IMR-90 (cell line): ENCODE measurements at regions not wholly inside any gene's neighbourhood (a gene's known extent, or its start where the extent isn't known, plus 50 kb on each side); places are given as distances from the start of the nearest gene placed in this dataset.

Experiments
- ATAC-seq: fragments of 200-7000 bp; cut with Tn5 transposase; 2 replicates; pipeline ENCODE4 v1.9.1; 2020; ENCODE audit warnings: low read depth, mild to moderate bottlenecking, moderate library complexity
- BruUV-seq: library from RNA; stranded (reverse); fragments of 400-500 nt; replicated peaks from 2 replicates; lab custom pipeline; 2021; lab: Mats Ljungman, UMichigan
- CTCF ChIA-PET: fragments of 300-600 bp; formaldehyde crosslinking; extraction: SDS; loops from one replicate; lab custom pipeline; 2021; ENCODE audit warnings: antibody characterized with exemption; lab: Yijun Ruan, JAX
- POLR2A ChIA-PET: fragments of 300-600 bp; sonication (Branson Sonifier 250); formaldehyde crosslinking; loops from one replicate; lab custom pipeline; 2022; ENCODE audit warnings: antibody characterized with exemption; ENCODE audit not compliant: unreplicated experiment; lab: Charles Lee
- DNase-seq: peaks from one replicate; pipeline ENCODE4 v3.0.0; 2013
- H2AFZ ChIP-seq: replicated peaks from 2 replicates; pipeline ENCODE3; 2013; ENCODE audit warnings: low read length, mild to moderate bottlenecking; ENCODE audit not compliant: poor library complexity
- H2AK5ac ChIP-seq: 2 replicates; pipeline ENCODE4 v1.6.1; 2013; ENCODE audit warnings: low read depth, low read length, inconsistent platforms
- H2AK9ac ChIP-seq: replicated peaks from 2 replicates; pipeline ENCODE3; 2013; ENCODE audit warnings: mild to moderate bottlenecking, low read depth, low read length, moderate library complexity; ENCODE audit not compliant: poor library complexity
- H2BK120ac ChIP-seq: 2 replicates; pipeline ENCODE4 v1.6.1; 2013; ENCODE audit warnings: low read depth, low read length, inconsistent platforms
- H2BK15ac ChIP-seq: 3 replicates; pipeline ENCODE4 v1.6.1; 2013; ENCODE audit warnings: low read depth, low read length, inconsistent platforms
- H2BK20ac ChIP-seq: 2 replicates; pipeline ENCODE4 v1.6.1; 2013; ENCODE audit warnings: low read depth, mild to moderate bottlenecking, inconsistent platforms, low read length, moderate library complexity
- H2BK5ac ChIP-seq: 2 replicates; pipeline ENCODE4 v1.6.1; 2013; ENCODE audit warnings: mild to moderate bottlenecking, low read depth, low read length, inconsistent platforms; ENCODE audit not compliant: poor library complexity, severe bottlenecking
- H3K14ac ChIP-seq: replicated peaks from 2 replicates; pipeline ENCODE4 v1.6.1; 2013; ENCODE audit warnings: low read depth, low read length, inconsistent platforms
- H3K18ac ChIP-seq: 2 replicates; pipeline ENCODE4 v1.6.1; 2013; ENCODE audit warnings: low read depth, low read length, control low read depth
- H3K23ac ChIP-seq: 2 replicates; pipeline ENCODE4 v1.6.1; 2013; ENCODE audit warnings: low read depth, low read length, inconsistent platforms
- H3K27ac ChIP-seq: 2 replicates; pipeline ENCODE4 v1.5.1; 2013; ENCODE audit warnings: mild to moderate bottlenecking, control low read depth, low read length; ENCODE audit not compliant: insufficient read depth
- H3K27me3 ChIP-seq: 2 replicates; pipeline ENCODE4 v1.6.1; 2013; ENCODE audit warnings: low read length; ENCODE audit not compliant: control insufficient read depth, insufficient read depth
- H3K36me3 ChIP-seq: 2 replicates; pipeline ENCODE4 v1.6.1; 2013; ENCODE audit warnings: low read length, mixed read lengths; ENCODE audit not compliant: control insufficient read depth, insufficient read depth
- H3K4ac ChIP-seq: 2 replicates; pipeline ENCODE4 v1.6.1; 2013; ENCODE audit warnings: low read depth, low read length, inconsistent platforms
- H3K4me1 ChIP-seq: 2 replicates; pipeline ENCODE4 v1.6.1; 2013; ENCODE audit warnings: low read length, mixed read lengths; ENCODE audit not compliant: control insufficient read depth, insufficient read depth
- H3K4me2 ChIP-seq: 2 replicates; pipeline ENCODE4 v1.6.1; 2013; ENCODE audit warnings: low read depth, mild to moderate bottlenecking, control low read depth, low read length, moderate library complexity
- H3K4me3 ChIP-seq: 2 replicates; pipeline ENCODE4 v1.5.1; 2013; ENCODE audit warnings: low read depth, mild to moderate bottlenecking, control low read depth, low read length, moderate library complexity; ENCODE audit not compliant: insufficient read depth
- H3K56ac ChIP-seq: 2 replicates; pipeline ENCODE4 v1.6.1; 2013; ENCODE audit warnings: low read length, inconsistent platforms; ENCODE audit not compliant: insufficient read depth; ENCODE audit errors: extremely low read depth
- H3K79me1 ChIP-seq, 2 experiments: 2 replicates each; pipeline ENCODE4 v1.6.1; 2013; ENCODE audit warnings: low read length in 2 of 2, inconsistent platforms in 1 of 2, low read depth in 1 of 2
- H3K9ac ChIP-seq: 2 replicates; pipeline ENCODE4 v1.6.1; 2013; ENCODE audit warnings: low read depth, low read length, control low read depth
- H3K9me1 ChIP-seq: 2 replicates; pipeline ENCODE4 v1.6.1; 2013; ENCODE audit warnings: low read length, inconsistent platforms; ENCODE audit not compliant: insufficient read depth
- H3K9me3 ChIP-seq: 2 replicates; pipeline ENCODE4 v1.6.1; 2013; ENCODE audit warnings: low read length; ENCODE audit not compliant: control insufficient read depth, insufficient read depth
- H4K20me1 ChIP-seq: 2 replicates; pipeline ENCODE4 v1.6.1; 2013; ENCODE audit warnings: low read length, inconsistent platforms; ENCODE audit not compliant: insufficient read depth
- H4K5ac ChIP-seq: 2 replicates; pipeline ENCODE4 v1.6.1; 2013; ENCODE audit warnings: mild to moderate bottlenecking, low read depth, low read length, control low read depth
- H4K8ac ChIP-seq, 2 experiments: 2 replicates each; pipeline ENCODE4 v1.6.1; 2013; ENCODE audit warnings: low read depth in 2 of 2, low read length in 2 of 2, control low read depth in 1 of 2, inconsistent platforms in 1 of 2
- H4K91ac ChIP-seq: 2 replicates; pipeline ENCODE4 v1.6.1; 2013; ENCODE audit warnings: low read depth, low read length, inconsistent platforms; ENCODE audit not compliant: insufficient read depth
- BHLHE40 ChIP-seq: fragments of 150-350 bp; IDR thresholded peaks from 2 replicates; pipeline ENCODE4 v1.6.1; 2016; ENCODE audit warnings: mild to moderate bottlenecking, low read depth, low read length
- CHD1 ChIP-seq: IDR thresholded peaks from 2 replicates; pipeline ENCODE4 v1.6.1; 2012; ENCODE audit warnings: low read depth, low read length, improper control_type of control experiment
- FOS ChIP-seq: fragments of 150-350 bp; IDR thresholded peaks from 2 replicates; pipeline ENCODE4 v1.6.1; 2016; ENCODE audit warnings: low read depth, low read length
- MXI1 ChIP-seq: IDR thresholded peaks from 2 replicates; pipeline ENCODE4 v1.6.1; 2012; ENCODE audit warnings: low read depth, mild to moderate bottlenecking, low read length, moderate library complexity, borderline replicate concordance
- WGBS, 2 experiments: methylation state at CpG; one replicate each; pipeline versions ENCODE4 v1.1.5 to v1.1.7; 2013; ENCODE audit warnings: missing lambda C conversion rate in 2 of 2; ENCODE audit not compliant: insufficient read length in 1 of 2; ENCODE audit errors: extremely low coverage in 2 of 2; 5-methylcytosine and 5-hydroxymethylcytosine counted together
- dilution Hi-C: fragments of 300-500 bp; cut with HindIII; formaldehyde crosslinking; loops from one replicate; pipeline ENCODE4 v1.14.3; 2018; ENCODE audit warnings: low sequenced_read_pairs; ENCODE audit not compliant: unreplicated experiment
- in situ Hi-C: fragments of 300-500 bp; cut with MboI; formaldehyde crosslinking; loops from 3 replicates; pipeline ENCODE4 v1.14.3; 2019; ENCODE audit warnings: low sequenced_read_pairs, inconsistent platforms, mixed read lengths
- intact Hi-C: fragments of 100-400 bp; cut with micrococcal nuclease; formaldehyde crosslinking; loops from 2 replicates; pipeline ENCODE4 v1.10.0; 2022

DNA sequence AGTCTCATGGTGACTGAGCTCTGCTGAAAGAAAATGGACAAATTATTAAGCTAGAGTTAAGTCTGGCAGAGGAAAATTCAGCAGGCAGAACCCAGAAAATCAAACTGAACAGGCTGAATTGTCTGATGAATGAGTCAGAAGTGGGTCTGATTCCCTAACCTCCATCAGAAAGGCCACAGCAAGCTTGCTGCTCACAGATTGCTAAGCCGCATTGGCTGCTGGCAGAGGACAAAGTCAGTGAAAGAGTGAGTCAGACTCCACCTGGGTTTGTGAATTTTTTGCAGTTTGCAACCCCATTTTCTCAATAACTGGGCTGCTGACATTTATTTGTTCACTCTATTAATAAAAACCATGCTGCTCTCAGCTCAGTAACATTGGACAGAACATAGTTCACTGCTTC, 191.3 kb downstream of the EPM2A start:
- Histone ChIP-seq H3K9ac (no peak overlapping the region), H2BK20ac (no peak overlapping the region), H4K5ac (no peak overlapping the region), H3K4ac (no peak overlapping the region), H4K91ac (no peak overlapping the region), H3K27ac (no peak overlapping the region), H2BK15ac (no peak overlapping the region), H4K8ac (no peak overlapping the region), H3K14ac (no peak overlapping the region), H3K18ac (no peak overlapping the region), H3K4me1 (no peaks in the 10 kb centered on the region; the same call in 1 of the 2 replicates), H3K36me3 (no peaks in the 10 kb centered on the region), H3K9me3 (no peaks in the 10 kb centered on the region), H2BK5ac (no peak overlapping the region), H3K9me1 (no peaks in the 10 kb centered on the region; the same call in 1 of the 2 replicates), H2AK5ac (no peak overlapping the region), H3K56ac (no peak overlapping the region), H2AFZ (no peak overlapping the region), H4K20me1 (no peaks in the 10 kb centered on the region), H3K27me3 (no peaks in the 10 kb centered on the region), H3K79me1 (no peaks in the 10 kb centered on the region), H2AK9ac (no peak overlapping the region), H2BK120ac (no peak overlapping the region), H3K4me3 (no peak overlapping the region), H3K23ac (no peak overlapping the region), H3K4me2 (no peak overlapping the region)
- in situ Hi-C loops, result no loop called here
- ATAC-seq (peak; percentile 75; the same call in 1 of the 2 replicates), DNase-seq (peak; percentile 84)
- 50% methylated on average over 1 of the region's 1 CpG; no CpG with 5 or more reads in 1 of the 2 experiments for WGBS, 2 experiments
- intact Hi-C loops, result no loop called here
- dilution Hi-C loops, result no loop called here
- POLR2A ChIA-PET, result interaction anchor here (0.7 kb wide), 1 partner anchor 14 kb away, joined by 3 read pairs; no protein-coding TSS in a partner anchor
- TF ChIP-seq CHD1 (no peak), FOS (no peak), BHLHE40 (no peak), MXI1 (no peak)
- CTCF ChIA-PET, result no interaction called here
- BruUV-seq, result no TSS peak
